ENCODE measurements at regions not wholly inside any gene's neighbourhood (a gene's known extent, or its start where the extent isn't known, plus 50 kb on each side); places are given as distances from the start of the nearest gene placed in this dataset.
A peak's percentile ranks its signal among the peaks of the same experiment; 100 is the strongest.

DNA sequence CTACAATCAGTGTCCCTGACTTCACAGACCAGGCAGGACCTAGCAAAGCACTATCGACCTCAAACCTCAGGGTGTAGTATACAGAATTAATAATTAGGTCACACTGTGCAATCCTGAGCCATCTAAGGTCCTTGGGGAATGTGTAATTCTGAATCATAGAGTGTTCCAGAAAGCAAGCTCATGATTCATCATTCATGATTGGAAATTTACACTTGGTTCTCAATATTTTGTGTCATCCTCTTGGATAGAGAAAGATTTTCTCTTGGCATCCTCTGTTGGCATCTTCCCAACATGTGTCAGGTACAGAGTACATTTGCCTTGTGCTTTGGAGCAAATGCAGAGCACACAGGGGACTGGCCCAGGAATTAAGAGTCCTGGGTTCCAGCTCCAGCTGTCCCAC is 245.0 kb upstream of the NT5C1B start:
- 57% methylated on average over 1 of the region's 1 CpG for WGBS (ENCODE audit: insufficient coverage, low coverage, low lambda C conversion rate, missing lambda C conversion rate)
- H3K4me1 ChIP-seq: peaks cover 0 to 28% (median 11%) of the 10 kb centered on the region in 4 donors
- peak; percentile 53 to 76 (median 62) for ATAC-seq

DNA sequence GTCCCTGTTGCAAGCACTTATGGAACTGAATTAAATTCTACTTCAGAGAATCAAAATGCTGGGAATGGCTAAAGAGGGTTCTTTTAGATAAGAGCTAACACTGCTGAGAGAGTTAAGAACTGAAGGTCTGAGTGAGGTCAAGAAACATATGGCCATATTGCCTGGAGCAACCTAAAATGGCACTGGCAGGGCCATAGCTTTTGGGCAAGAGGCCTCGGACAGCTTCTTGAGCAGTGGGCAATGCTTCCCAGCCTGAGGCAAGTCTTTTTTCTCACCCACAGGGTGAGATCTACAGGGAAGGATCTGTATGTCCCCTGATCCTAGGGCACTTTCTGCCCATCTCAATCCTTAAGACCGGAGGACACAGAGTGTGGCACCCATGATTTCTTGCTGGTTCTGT is 244.6 kb upstream of the NT5C1B start:
- Histone ChIP-seq H3K4me1 (peaks cover 0 to 32% (median 11%) of the 10 kb centered on the region in 4 donors), H3K4me3 (no peak overlapping the region), H3K27ac (peak overlapping the region in 1 of 3 donors; percentile 30), H3K36me3 (no peaks in the 10 kb centered on the region), H3K9me3 (no peaks in the 10 kb centered on the region), H3K27me3 (no peaks in the 10 kb centered on the region)
- ATAC-seq: no peak
- TF ChIP-seq, protein P1, sequence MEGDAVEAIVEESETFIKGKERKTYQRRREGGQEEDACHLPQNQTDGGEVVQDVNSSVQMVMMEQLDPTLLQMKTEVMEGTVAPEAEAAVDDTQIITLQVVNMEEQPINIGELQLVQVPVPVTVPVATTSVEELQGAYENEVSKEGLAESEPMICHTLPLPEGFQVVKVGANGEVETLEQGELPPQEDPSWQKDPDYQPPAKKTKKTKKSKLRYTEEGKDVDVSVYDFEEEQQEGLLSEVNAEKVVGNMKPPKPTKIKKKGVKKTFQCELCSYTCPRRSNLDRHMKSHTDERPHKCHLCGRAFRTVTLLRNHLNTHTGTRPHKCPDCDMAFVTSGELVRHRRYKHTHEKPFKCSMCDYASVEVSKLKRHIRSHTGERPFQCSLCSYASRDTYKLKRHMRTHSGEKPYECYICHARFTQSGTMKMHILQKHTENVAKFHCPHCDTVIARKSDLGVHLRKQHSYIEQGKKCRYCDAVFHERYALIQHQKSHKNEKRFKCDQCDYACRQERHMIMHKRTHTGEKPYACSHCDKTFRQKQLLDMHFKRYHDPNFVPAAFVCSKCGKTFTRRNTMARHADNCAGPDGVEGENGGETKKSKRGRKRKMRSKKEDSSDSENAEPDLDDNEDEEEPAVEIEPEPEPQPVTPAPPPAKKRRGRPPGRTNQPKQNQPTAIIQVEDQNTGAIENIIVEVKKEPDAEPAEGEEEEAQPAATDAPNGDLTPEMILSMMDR (IDR thresholded peaks at IDR 0.05): no peak
- no peak for TF ChIP-seq POLR2A (IDR thresholded peaks at IDR 0.05)
- intact Hi-C loops (cut with DNase I): no loop called here
- WGBS (ENCODE audit: insufficient coverage, low coverage, low lambda C conversion rate, missing lambda C conversion rate): 83% methylated on average over 1 of the region's 2 CpGs
- DNase-seq: no peak

More for the DNA sequence above, 245.0 kb upstream of the NT5C1B start:
- H3K9me3 ChIP-seq: no peaks in the 10 kb centered on the region
- no peaks in the 10 kb centered on the region for H3K27me3 ChIP-seq
- no peaks in the 10 kb centered on the region for H3K36me3 ChIP-seq
- intact Hi-C loops (cut with DNase I): no loop called here
- TF ChIP-seq, protein P1 (IDR thresholded peaks at IDR 0.05): no peak
- TF ChIP-seq POLR2A (IDR thresholded peaks at IDR 0.05): no peak
- H3K27ac ChIP-seq: peak overlapping the region in 1 of 3 donors; percentile 30
- DNase-seq: peak in 1 of 3 donors; percentile 62
- no peak overlapping the region for H3K4me3 ChIP-seq

DNA sequence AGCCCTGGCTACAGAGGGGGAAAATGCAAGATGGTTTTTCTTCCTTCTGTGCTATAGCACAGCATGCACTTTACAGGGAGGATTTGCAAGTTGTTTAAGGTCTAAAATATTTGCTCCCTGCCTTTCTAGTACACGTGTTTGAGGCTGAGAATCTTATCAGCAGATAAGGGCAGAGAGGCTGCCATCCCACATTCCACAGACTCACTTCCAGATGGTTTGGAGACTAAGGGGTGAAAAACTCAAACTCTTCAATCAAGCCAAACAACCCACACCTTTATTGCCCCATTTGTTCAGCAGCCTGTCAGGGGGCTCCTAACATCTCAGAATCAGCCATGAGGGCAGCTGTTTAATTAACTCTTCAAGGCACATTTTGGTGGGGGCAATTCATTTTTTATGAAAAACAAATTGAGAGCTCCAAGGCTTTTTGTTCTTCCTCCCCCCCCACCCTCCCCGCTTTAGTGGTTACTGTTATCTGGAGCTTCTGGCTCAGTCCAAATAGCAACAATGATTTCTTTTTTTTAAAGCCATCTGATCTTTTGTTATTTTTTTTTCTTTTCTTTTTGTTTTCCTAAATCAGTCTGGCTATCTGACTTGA is 242.6 kb upstream of the NT5C1B start:
- no peak overlapping the region for H3K27ac ChIP-seq
- H3K9me3 ChIP-seq: no peaks in the 10 kb centered on the region
- H3K4me3 ChIP-seq: no peak overlapping the region
- no peak for TF ChIP-seq POLR2A (IDR thresholded peaks at IDR 0.05)
- TF ChIP-seq, protein P1 (IDR thresholded peaks at IDR 0.05): no peak
- DNase-seq (no peak), ATAC-seq (no peak)
- intact Hi-C loops (cut with DNase I): no loop called here
- WGBS (ENCODE audit: insufficient coverage, low coverage, low lambda C conversion rate, missing lambda C conversion rate): 41% methylated on average over 2 of the region's 2 CpGs
- no peaks in the 10 kb centered on the region for H3K27me3 ChIP-seq
- peaks cover 0 to 32% (median 11%) of the 10 kb centered on the region in 4 donors for H3K4me1 ChIP-seq
- no peaks in the 10 kb centered on the region for H3K36me3 ChIP-seq

DNA sequence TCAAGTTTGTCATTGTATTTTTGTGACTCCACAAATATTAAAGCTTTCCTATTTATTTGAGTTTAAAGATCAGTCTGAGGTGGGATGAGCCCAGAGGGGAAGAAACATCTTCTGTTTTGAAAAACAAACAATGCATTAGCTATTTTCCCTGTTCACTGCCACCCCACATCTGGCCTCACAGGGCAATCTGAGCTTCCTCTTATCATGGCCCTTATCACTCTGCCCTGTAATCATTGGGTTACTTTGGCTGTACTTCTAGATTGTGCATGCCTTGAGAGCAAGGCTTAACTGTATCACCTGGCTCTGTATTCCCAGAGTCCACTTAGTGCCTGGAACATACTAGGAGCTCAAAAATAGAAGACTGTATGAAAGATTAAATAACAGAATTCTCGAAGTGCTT is 241.6 kb upstream of the NT5C1B start:
- intact Hi-C loops (cut with DNase I): no loop called here
- TF ChIP-seq, protein P1 (IDR thresholded peaks at IDR 0.05): no peak
- no peak for TF ChIP-seq POLR2A (IDR thresholded peaks at IDR 0.05)
- H3K4me3 ChIP-seq: no peak overlapping the region
- no peaks in the 10 kb centered on the region for H3K36me3 ChIP-seq
- no peaks in the 10 kb centered on the region for H3K9me3 ChIP-seq
- ATAC-seq (peak; percentile 79 to 96 (median 93)), DNase-seq (peak in 2 of 3 donors; percentile 41 to 74)
- peaks cover 0 to 32% (median 11%) of the 10 kb centered on the region in 4 donors for H3K4me1 ChIP-seq
- WGBS (ENCODE audit: insufficient coverage, low coverage, low lambda C conversion rate, missing lambda C conversion rate): 31% methylated on average over 1 of the region's 1 CpG
- no peaks in the 10 kb centered on the region for H3K27me3 ChIP-seq
- peak overlapping the region in 2 of 3 donors; percentile 6 to 13 for H3K27ac ChIP-seq
